Activated naive CD4-positive, alpha-beta T cell treated with anti-CD3 and anti-CD28 coated beads for 36 hours (primary cell): ENCODE measurements at regions not wholly inside any gene's neighbourhood (a gene's known extent, or its start where the extent isn't known, plus 50 kb on each side); places are given as distances from the start of the nearest gene placed in this dataset.

Source experiments
- CTCF ChIA-PET: fragments of 350-600 bp; sonication (Branson Sonifier 250); formaldehyde crosslinking; loops from one replicate; lab custom pipeline; 2021; ENCODE audit warnings: antibody characterized with exemption; lab: Charles Lee
- DNase-seq: peaks from one replicate; pipeline ENCODE4 v3.0.0-alpha.2; 2020
- H3K27ac Mint-ChIP-seq: one replicate; pipeline ENCODE4 v1.8.0; 2021; ENCODE audit warnings: mild to moderate bottlenecking, mixed read lengths
- H3K27me3 Mint-ChIP-seq: one replicate; pipeline ENCODE4 v1.8.0; 2021; ENCODE audit warnings: low read depth, mixed read lengths
- H3K36me3 Mint-ChIP-seq: one replicate; pipeline ENCODE4 v1.8.0; 2021; ENCODE audit warnings: low read depth, mixed read lengths
- H3K4me1 Mint-ChIP-seq: one replicate; pipeline ENCODE4 v1.8.0; 2021; ENCODE audit warnings: low read depth, mixed read lengths
- H3K4me3 Mint-ChIP-seq: one replicate; pipeline ENCODE4 v1.8.0; 2021; ENCODE audit warnings: mild to moderate bottlenecking, moderate library complexity, mixed read lengths
- H3K9me3 Mint-ChIP-seq: one replicate; pipeline ENCODE4 v1.8.0; 2021; ENCODE audit warnings: mixed read lengths
- intact Hi-C: fragments of 100-400 bp; cut with micrococcal nuclease; formaldehyde crosslinking; loops from one replicate; pipeline ENCODE4 v1.15.1; 2023

DNA sequence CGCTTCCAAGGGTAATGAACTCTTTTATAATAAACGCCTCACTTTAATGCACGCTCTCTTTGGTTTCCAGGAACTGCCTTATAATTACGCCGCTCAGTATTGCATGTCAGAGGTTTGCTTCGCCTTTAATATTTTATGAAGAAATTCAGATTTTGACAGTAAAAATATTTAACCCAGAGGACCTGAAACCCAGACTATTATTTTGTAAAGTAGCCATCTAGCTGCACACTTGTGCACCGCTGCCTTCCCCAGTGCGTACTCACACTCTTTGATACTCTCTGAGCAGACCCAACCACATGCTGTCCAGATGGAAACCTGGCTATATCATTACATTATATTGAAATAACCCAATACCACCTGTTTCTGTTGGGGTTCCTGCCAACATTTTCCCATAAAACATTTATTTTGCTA is 270.1 kb downstream of the C1D start:
- intact Hi-C loops, result no loop called here
- CTCF ChIA-PET, result no interaction called here

DNA sequence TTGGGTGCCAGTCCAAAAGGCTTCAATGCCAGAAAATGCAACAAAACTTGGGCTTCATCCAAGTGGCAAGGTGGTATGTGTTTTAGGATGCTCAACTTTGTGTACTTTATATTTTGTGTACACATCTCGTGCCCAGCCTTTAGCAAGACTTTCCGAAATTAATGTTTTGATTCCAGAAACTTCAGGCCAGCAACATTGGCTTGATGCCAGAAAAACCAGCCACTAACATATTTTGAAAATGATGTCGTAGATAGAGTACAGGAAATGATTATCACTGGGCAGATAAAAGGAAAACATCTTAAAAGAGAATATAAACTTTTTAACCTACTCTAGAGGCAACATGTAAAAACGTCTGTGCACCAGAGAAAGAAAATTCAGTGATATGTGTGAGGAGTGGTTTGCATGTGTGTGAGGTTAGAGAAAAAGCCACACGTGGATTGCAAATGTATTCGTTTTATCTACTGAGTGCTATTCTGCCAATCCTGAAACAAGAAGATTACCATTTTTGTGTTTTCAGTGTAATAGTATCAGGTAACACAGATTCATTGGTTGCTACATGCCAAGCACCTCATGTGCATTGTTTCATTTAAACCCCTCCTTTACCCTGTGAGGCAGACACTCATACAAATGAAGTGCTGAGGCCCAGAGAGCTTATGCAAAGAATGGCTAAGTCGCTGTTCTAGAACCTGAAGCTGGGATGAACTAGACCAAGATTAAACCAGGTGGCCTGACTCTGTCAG is 264.8 kb downstream of the C1D start:
- no peaks in the 10 kb centered on the region for H3K36me3 Mint-ChIP-seq
- no peak for DNase-seq
- no peak overlapping the region for H3K4me3 Mint-ChIP-seq
- no peaks in the 10 kb centered on the region for H3K9me3 Mint-ChIP-seq
- peaks cover 6% of the 10 kb centered on the region for H3K27me3 Mint-ChIP-seq
- H3K4me1 Mint-ChIP-seq, result no peaks in the 10 kb centered on the region
- no peak overlapping the region for H3K27ac Mint-ChIP-seq
- CTCF ChIA-PET, result no interaction called here
- intact Hi-C loops, result no loop called here

More for the DNA sequence above, 270.1 kb downstream of the C1D start:
- no peak for DNase-seq
- Mint-ChIP-seq H3K4me1 (no peaks in the 10 kb centered on the region), H3K36me3 (no peaks in the 10 kb centered on the region), H3K9me3 (no peaks in the 10 kb centered on the region), H3K27ac (no peak overlapping the region), H3K27me3 (peaks cover 2% of the 10 kb centered on the region), H3K4me3 (no peak overlapping the region)

DNA sequence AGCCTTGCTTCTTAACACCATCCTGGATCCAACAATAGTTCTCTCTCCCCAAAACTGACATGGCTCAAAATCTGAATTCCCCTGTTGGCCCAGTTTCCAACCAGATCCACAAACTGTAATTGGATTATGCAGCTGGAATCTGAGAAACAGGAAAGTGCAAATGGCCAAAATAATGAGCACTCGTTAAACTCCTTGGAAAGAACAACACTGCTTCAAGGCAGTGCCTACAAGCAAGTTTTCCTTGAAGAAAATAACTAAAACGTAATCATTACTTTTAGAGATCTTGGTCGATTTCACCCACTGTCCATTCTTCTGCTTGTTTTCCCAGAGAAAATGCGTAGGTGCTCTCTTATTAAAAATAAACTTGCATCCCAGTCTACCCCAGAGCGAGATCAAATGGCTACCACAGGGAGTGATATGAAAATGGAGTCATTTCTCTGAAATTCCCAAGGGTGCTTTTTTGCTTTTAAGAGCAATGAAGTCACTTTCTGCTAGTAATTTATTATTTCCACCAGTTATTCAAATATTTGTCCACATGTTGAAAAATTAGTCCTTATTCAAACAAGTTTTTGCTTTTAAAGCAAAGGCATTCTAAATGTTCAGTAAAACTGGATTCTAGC is 264.2 kb downstream of the C1D start:
- Mint-ChIP-seq H3K9me3 (no peaks in the 10 kb centered on the region), H3K4me3 (no peak overlapping the region), H3K36me3 (no peaks in the 10 kb centered on the region), H3K27me3 (peaks cover 6% of the 10 kb centered on the region), H3K4me1 (no peaks in the 10 kb centered on the region), H3K27ac (no peak overlapping the region)
- CTCF ChIA-PET, result no interaction called here
- DNase-seq, result no peak
- intact Hi-C loops, result no loop called here

DNA sequence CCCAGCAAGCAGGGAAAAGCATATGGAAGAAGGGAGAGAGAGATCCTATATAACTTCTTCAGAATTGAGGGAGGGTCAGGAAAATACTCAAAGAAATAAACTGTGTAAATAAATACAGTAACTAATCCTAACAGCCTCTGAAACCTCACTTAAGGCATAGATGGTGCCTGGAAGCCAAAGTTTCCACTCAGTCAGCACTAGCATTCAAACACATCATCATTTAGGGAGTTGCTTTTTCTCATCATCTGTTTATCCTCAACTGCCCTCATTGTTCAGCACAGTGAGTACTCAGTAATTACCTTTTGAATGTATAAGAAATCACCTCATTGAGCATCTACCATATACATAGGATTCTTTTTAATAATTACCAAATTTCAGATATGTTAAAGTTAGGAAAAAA is 262.9 kb downstream of the C1D start:
- H3K4me3 Mint-ChIP-seq, result no peak overlapping the region
- H3K27ac Mint-ChIP-seq, result no peak overlapping the region
- no peaks in the 10 kb centered on the region for H3K4me1 Mint-ChIP-seq
- no peaks in the 10 kb centered on the region for H3K36me3 Mint-ChIP-seq
- no peaks in the 10 kb centered on the region for H3K9me3 Mint-ChIP-seq
- H3K27me3 Mint-ChIP-seq, result peaks cover 4% of the 10 kb centered on the region
- intact Hi-C loops, result no loop called here
- no peak for DNase-seq
- CTCF ChIA-PET, result no interaction called here

DNA sequence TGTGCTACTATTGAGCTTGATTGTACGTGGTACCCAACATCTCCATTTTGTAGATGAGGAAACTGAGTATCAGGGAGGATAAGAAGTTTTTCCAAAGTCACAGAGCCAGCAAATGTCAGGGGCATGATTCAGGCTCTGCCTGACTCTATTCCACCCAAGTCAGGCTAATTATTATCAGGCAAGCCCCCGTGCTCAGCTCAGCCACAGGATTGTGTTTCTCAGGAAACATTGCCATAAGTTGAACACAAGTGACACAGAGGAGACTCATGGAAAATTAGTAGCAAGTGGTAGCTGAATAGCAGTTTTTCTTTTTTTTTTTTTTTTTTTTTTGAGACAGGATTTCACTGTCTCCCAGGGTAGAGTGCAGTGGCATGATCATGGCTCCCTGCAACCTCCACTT is 260.5 kb downstream of the C1D start:
- CTCF ChIA-PET, result no interaction called here
- no peaks in the 10 kb centered on the region for H3K36me3 Mint-ChIP-seq
- intact Hi-C loops, result no loop called here

DNA sequence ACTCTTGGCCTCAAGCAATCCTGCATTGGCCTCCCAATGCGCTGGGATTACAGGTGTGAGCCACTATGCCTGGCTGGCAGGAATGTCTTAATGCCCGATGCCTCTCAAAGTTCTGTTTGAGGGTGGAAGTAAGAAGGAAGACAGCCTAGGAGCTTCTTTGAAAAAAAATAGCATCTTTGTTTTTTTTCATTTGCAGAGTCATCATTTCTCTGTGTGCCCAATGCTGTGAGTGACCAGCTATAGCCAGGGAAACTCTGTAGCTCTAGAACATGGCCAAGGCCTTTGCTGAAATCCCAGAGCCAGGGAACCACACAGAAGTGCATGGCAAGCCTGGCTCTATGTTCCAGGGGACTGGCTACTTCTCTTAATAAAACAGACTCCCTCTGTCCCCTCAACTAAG is 260.0 kb downstream of the C1D start:
- H3K9me3 Mint-ChIP-seq, result peaks cover 3% of the 10 kb centered on the region
- peaks cover 5% of the 10 kb centered on the region for H3K27me3 Mint-ChIP-seq
- DNase-seq, result no peak
- no peak overlapping the region for H3K27ac Mint-ChIP-seq
- no peaks in the 10 kb centered on the region for H3K4me1 Mint-ChIP-seq
- no peaks in the 10 kb centered on the region for H3K36me3 Mint-ChIP-seq
- H3K4me3 Mint-ChIP-seq, result no peak overlapping the region
- intact Hi-C loops, result no loop called here
- CTCF ChIA-PET, result no interaction called here

More for the DNA sequence above, 260.5 kb downstream of the C1D start:
- no peaks in the 10 kb centered on the region for H3K9me3 Mint-ChIP-seq
- H3K4me3 Mint-ChIP-seq, result no peak overlapping the region
- peaks cover 5% of the 10 kb centered on the region for H3K27me3 Mint-ChIP-seq
- H3K4me1 Mint-ChIP-seq, result no peaks in the 10 kb centered on the region
- H3K27ac Mint-ChIP-seq, result no peak overlapping the region
- no peak for DNase-seq

DNA sequence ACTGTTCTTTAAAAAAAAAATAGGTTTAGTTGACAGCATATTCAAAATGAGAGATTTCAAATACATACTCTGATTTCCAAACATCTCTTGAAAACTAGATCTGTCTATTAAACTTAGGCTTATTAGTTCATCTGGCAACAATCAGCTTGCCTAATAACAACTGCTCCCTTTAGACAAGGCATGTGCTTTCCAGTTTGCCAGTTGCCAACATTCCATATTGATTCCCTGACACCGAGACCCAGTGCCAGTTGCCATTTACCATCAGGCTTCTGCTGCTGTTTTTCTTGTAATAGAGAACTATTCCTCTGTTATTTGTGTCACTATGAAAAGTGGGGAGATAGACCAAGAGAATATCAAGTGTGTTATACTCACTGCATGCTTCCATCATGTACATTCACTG is 256.0 kb downstream of the C1D start:
- CTCF ChIA-PET, result no interaction called here
- H3K27ac Mint-ChIP-seq, result no peak overlapping the region
- H3K4me3 Mint-ChIP-seq, result no peak overlapping the region
- H3K27me3 Mint-ChIP-seq, result peaks cover 4% of the 10 kb centered on the region
- H3K9me3 Mint-ChIP-seq, result peaks cover 9% of the 10 kb centered on the region
- intact Hi-C loops, result no loop called here
- H3K4me1 Mint-ChIP-seq, result no peaks in the 10 kb centered on the region
- no peak for DNase-seq
- no peaks in the 10 kb centered on the region for H3K36me3 Mint-ChIP-seq

DNA sequence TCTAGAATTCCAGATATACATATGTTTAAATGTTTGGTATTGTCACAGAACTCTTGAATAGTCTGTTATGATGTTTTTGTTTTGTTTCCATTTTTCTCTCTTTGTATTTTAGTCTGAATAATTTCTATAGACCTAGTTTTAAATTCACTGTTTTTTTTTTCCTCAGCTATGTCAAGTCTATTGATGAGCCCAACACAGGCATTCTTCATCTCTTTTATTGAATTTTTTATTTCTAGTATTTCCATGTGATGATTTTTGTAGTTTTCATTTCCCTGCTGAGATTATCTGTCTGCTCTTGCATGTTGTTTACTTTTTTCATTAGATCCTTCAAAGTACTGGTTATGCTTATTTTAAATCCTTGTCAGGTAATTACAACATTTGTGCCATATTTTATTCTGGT is 254.7 kb downstream of the C1D start:
- H3K9me3 Mint-ChIP-seq, result peaks cover 9% of the 10 kb centered on the region
- intact Hi-C loops, result no loop called here
- H3K4me3 Mint-ChIP-seq, result no peak overlapping the region
- CTCF ChIA-PET, result no interaction called here
- H3K4me1 Mint-ChIP-seq, result no peaks in the 10 kb centered on the region
- no peak for DNase-seq
- no peak overlapping the region for H3K27ac Mint-ChIP-seq
- H3K27me3 Mint-ChIP-seq, result peaks cover 7% of the 10 kb centered on the region
- no peaks in the 10 kb centered on the region for H3K36me3 Mint-ChIP-seq

DNA sequence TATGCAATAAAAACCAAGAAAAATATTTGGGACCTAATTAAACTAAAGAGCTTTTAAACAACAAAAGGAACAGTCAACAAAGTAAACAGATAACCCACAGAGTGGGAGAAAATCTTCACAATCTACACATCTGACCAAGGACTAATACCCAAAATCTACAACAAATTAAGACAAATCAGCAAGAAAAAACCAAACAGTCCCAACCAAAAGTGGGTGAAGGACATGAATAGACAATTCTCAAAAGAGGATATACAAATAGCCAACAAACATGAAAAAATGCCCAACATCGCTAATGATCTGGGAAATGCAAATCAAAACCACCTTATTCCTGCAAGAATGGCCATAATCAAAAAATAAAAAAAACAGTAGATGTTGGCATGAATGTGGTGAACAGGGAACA is 250.1 kb downstream of the C1D start:
- H3K4me1 Mint-ChIP-seq, result no peaks in the 10 kb centered on the region
- no peak overlapping the region for H3K4me3 Mint-ChIP-seq
- peaks cover 8% of the 10 kb centered on the region for H3K9me3 Mint-ChIP-seq
- H3K36me3 Mint-ChIP-seq, result no peaks in the 10 kb centered on the region
- intact Hi-C loops, result no loop called here
- H3K27ac Mint-ChIP-seq, result no peak overlapping the region
- no peak for DNase-seq
- peaks cover 5% of the 10 kb centered on the region for H3K27me3 Mint-ChIP-seq
- CTCF ChIA-PET, result no interaction called here

DNA sequence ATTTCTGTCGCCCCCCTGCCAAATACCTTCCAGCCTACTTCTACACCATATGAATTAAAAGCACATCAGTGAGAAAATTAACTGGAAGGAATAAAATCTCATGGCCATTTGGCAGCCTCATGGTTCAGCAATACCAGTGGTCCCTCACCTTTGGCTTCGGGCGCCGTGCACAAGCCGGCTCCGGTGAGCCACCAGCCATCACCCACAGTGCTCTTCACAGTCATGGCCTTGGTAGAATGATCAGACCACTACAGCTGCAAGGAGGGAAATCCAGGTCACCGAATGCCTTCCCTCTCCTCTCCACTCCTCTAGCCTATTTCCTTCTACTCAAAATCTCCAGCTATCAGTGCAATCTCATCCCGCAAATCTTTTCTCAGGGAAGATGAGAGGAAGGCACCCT is 239.1 kb downstream of the C1D start:
- intact Hi-C loops, result no loop called here
- H3K27me3 Mint-ChIP-seq, result peaks cover 3% of the 10 kb centered on the region
- no peaks in the 10 kb centered on the region for H3K4me1 Mint-ChIP-seq
- CTCF ChIA-PET, result no interaction called here
- H3K36me3 Mint-ChIP-seq, result no peaks in the 10 kb centered on the region
- no peak for DNase-seq
- H3K27ac Mint-ChIP-seq, result no peak overlapping the region
- H3K4me3 Mint-ChIP-seq, result no peak overlapping the region
- H3K9me3 Mint-ChIP-seq, result no peaks in the 10 kb centered on the region

DNA sequence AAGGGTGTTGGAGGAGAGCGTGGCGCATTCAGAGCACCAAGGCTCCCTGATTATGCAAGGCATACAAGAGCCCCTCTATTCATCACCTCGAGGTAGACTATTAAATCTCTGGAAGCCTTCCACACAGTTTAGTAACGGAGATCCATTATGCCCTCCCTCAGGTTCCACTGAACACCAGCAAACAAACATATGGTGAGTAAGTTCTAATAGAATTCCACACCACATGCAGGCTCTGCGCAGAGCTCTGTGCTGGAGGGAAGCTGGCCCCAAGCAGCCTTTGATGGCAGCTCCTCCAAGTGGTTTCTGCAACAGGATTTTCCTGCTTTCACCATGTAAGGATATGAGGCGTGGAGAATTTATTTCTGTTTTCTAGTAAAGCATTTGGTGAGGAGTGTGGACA is 238.6 kb downstream of the C1D start:
- intact Hi-C loops, result no loop called here
- CTCF ChIA-PET, result no interaction called here
- DNase-seq, result no peak
- H3K9me3 Mint-ChIP-seq, result no peaks in the 10 kb centered on the region
- H3K27ac Mint-ChIP-seq, result no peak overlapping the region
- no peak overlapping the region for H3K4me3 Mint-ChIP-seq
- H3K4me1 Mint-ChIP-seq, result no peaks in the 10 kb centered on the region
- H3K27me3 Mint-ChIP-seq, result peaks cover 3% of the 10 kb centered on the region
- H3K36me3 Mint-ChIP-seq, result no peaks in the 10 kb centered on the region

DNA sequence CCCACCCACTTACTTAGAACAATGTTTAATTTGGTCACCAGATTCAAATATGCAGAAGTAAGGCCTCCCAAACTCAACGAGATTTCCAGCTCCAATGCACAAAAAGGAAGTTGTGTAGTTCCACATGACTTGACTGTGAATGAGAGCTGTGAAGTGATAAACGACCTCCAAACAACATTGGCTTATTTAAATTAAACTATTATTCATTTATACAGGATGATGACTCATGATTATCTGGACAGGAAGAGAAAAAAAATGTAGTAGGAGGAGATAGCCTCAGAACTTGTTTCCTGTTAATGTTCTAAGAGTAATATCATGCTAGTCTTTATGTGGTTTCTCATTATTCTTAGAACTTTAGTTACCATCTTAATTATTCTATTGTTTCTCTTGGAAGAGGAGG is 237.3 kb downstream of the C1D start:
- H3K36me3 Mint-ChIP-seq, result no peaks in the 10 kb centered on the region
- no peak for DNase-seq
- no peaks in the 10 kb centered on the region for H3K9me3 Mint-ChIP-seq
- peaks cover 3% of the 10 kb centered on the region for H3K27me3 Mint-ChIP-seq
- no peaks in the 10 kb centered on the region for H3K4me1 Mint-ChIP-seq
- no peak overlapping the region for H3K4me3 Mint-ChIP-seq
- intact Hi-C loops, result no loop called here
- CTCF ChIA-PET, result no interaction called here
- H3K27ac Mint-ChIP-seq, result no peak overlapping the region

DNA sequence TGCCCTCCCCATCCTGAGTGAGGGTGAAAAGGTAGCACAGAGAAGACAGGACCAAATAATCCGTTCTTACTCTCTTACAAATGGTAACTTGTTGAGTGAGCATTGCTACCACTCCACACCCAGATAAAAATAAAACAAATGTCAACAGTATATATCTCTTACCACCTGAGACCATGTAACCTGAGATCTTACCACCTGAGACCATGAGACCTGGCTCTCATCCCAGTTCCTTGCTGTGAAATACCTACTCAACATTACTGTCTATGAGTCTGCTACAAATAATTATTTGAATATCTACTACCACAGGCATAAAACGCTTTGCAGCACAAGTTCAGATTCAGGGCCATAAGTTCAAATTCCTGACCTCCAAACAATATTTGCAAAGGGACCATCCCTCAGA is 234.7 kb downstream of the C1D start:
- H3K9me3 Mint-ChIP-seq, result no peaks in the 10 kb centered on the region
- no peak for DNase-seq
- H3K36me3 Mint-ChIP-seq, result no peaks in the 10 kb centered on the region
- no peak overlapping the region for H3K4me3 Mint-ChIP-seq
- H3K27me3 Mint-ChIP-seq, result peaks cover 3% of the 10 kb centered on the region
- no peak overlapping the region for H3K27ac Mint-ChIP-seq
- CTCF ChIA-PET, result no interaction called here
- intact Hi-C loops, result no loop called here
- H3K4me1 Mint-ChIP-seq, result no peaks in the 10 kb centered on the region
